ENCODE measurements at regions not wholly inside any gene's neighbourhood (a gene's known extent, or its start where the extent isn't known, plus 50 kb on each side); places are given as distances from the start of the nearest gene placed in this dataset.
"Not testable (repeated sequence)": the region's sequence is repeated elsewhere in the genome, so short reads cannot be mapped to it uniquely, and the experiment has no call there.

- not testable (repeated sequence) for H3K27ac Mint-ChIP-seq; H3K36me3 Mint-ChIP-seq; ATAC-seq; H3K9me3 Mint-ChIP-seq; DNase-seq (ENCODE audit: low spot score in 2 of 2)
These were observed 507.5 kb downstream of the STK39 start for GRCh38 chr2:167739921-167740320.

GRCh38 chr2:167733747-167734146 lies 513.6 kb downstream of the STK39 start:
- H3K9me3 Mint-ChIP-seq = no peaks in the 10 kb centered on the region
- ATAC-seq = no peak
- DNase-seq (ENCODE audit: low spot score in 2 of 2) = no peak
- no peak overlapping the region for H3K27ac Mint-ChIP-seq
- H3K36me3 Mint-ChIP-seq = no peaks in the 10 kb centered on the region

DNA sequence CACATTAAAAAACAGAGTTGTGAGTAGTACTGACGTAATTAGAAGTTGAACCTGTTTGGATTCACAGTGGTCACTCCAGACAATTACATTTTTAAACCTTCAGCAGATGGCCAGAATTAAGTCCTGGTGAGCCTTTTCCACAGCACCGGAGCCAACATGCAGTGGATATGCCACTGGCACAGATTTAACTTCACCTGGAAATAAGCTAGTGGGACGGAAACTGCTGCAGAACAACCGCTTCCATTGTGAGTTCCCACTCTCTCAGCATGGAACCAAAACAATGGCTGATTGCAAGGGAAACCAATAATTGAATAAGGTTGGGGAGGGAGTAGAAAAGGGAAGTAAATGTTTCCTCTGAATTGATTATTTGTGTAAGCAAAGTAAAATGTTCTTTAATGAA lies 515.1 kb downstream of the STK39 start:
- no peaks in the 10 kb centered on the region for H3K36me3 Mint-ChIP-seq
- H3K27ac Mint-ChIP-seq = no peak overlapping the region
- no peaks in the 10 kb centered on the region for H3K9me3 Mint-ChIP-seq
- no peak for ATAC-seq
- no peak for DNase-seq (ENCODE audit: low spot score in 2 of 2)

DNA sequence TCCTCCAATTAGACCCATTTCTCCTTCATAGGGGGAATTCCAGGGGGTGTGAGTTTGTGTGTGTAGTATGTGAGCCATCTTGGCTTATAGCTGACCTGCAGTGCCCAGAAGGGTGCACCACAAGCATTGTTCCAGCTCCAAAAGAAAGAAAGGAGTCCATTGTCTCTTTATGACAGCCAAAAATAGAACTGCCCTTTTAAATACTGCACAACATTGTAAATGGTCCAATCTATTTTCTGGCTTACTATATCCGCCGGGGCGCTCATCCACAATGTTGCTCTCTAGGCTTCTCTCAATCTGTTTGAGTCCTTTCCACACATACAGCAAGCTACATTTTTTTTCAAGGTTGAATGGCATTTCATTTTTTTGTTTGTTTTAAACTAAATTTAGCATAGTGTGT lies 517.5 kb downstream of the STK39 start:
- ATAC-seq (no peak), DNase-seq (ENCODE audit: low spot score in 2 of 2) (no peak)
- Mint-ChIP-seq H3K9me3 (no peaks in the 10 kb centered on the region), H3K36me3 (no peaks in the 10 kb centered on the region), H3K27ac (no peak overlapping the region)

GRCh38 chr2:167726788-167727187 lies 520.6 kb downstream of the STK39 start:
- Mint-ChIP-seq H3K36me3 (no peaks in the 10 kb centered on the region), H3K27ac (no peak overlapping the region), H3K9me3 (no peaks in the 10 kb centered on the region)
- no peak for DNase-seq (ENCODE audit: low spot score in 2 of 2)
- no peak for ATAC-seq

- Mint-ChIP-seq H3K36me3 (no peaks in the 10 kb centered on the region), H3K27ac (no peak overlapping the region), H3K9me3 (peaks cover 0 to 4% of the 10 kb centered on the region in 2 donors)
- DNase-seq (ENCODE audit: low spot score in 2 of 2) (no peak), ATAC-seq (no peak)
These were observed 525.8 kb downstream of the STK39 start for GRCh38 chr2:167721593-167721992.

DNA sequence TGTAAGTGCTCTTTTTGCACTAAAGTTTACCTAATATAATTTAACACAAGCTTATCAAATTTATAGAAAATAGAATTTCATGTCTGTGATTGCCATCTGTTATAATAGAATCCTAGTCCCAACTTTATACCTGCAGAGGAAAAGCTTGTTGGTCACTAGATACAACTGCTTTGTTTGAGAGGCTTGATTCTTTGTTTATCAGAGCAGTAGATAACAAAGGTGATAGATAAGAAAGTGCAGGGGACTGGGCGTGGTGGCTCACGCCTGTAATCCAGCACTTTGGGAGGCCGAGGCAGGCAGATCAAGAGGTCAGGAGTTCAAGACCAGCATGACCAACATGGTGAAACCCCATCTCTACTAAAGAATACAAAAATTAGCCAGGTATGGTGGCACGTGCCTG lies 528.0 kb downstream of the STK39 start:
- no peak overlapping the region for H3K27ac Mint-ChIP-seq

DNA sequence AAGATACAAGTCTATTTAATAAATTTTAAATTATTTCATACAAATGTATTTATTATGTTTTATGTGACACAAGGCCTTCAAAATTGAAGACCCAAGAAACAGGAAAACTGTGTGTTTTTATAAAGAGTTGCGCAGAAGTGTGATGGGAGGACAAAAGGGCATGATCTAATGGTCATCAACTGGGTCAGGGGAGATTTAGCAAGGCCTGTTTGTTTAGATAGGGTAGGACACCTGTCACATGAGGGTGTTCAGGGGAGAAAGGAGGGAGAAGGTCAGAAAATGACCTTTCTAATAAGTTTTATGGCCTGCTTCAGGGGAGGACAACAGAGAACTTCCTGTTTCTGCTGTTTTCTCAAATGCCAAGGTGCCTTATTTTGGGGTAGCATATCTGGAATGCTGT lies 528.8 kb downstream of the STK39 start:
- no peak overlapping the region for H3K27ac Mint-ChIP-seq
- no peaks in the 10 kb centered on the region for H3K36me3 Mint-ChIP-seq
- ATAC-seq (no peak), DNase-seq (ENCODE audit: low spot score in 2 of 2) (no peak)
- H3K9me3 Mint-ChIP-seq = peaks cover 0 to 10% of the 10 kb centered on the region in 2 donors

More for the DNA sequence above, 528.0 kb downstream of the STK39 start:
- ATAC-seq (no peak), DNase-seq (ENCODE audit: low spot score in 2 of 2) (no peak)
- H3K36me3 Mint-ChIP-seq = no peaks in the 10 kb centered on the region
- H3K9me3 Mint-ChIP-seq = peaks cover 0 to 10% of the 10 kb centered on the region in 2 donors

DNA sequence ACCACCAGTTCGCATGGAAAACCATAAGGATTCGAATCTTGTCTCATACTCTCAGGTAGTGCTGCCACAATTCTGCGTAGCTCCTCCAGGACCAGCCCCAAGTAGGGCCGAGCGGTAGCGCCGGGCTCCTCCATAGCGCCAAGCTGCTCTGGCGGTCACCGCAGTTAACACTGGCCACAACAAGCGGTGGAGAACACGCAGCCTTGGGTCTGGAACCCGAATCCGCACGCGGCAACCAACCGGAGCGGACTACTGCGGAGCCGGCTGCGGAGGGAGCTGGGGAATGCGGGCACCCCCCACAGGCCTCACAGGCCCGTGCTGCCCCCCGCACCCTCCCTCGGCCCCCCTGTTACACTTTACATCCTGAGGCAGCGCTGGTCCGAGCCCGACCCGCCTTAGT lies 531.5 kb downstream of the STK39 start:
- no peak overlapping the region for H3K27ac Mint-ChIP-seq
- ATAC-seq (no peak), DNase-seq (ENCODE audit: low spot score in 2 of 2) (no peak)
- H3K36me3 Mint-ChIP-seq = no peaks in the 10 kb centered on the region
- peaks cover 3 to 8% of the 10 kb centered on the region in 2 donors for H3K9me3 Mint-ChIP-seq

DNA sequence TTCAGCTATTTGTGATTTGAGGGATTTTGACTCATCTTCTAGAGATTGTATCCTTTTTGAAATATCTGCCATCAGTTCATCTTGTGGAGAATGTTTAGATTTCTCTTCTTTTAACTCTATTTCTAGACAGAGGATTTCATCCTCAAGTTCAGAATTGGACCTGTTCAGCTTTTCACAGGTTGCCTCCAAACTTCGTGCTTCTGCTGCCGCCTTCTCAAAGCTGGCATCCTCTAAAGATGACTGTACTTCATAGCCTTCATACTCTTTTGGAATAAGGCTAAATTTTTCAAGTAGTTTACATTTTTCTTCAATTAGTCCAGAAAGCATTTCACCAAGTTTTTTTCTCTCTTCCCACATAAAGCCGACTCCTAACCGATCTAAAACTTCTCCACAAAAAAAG lies 531.9 kb downstream of the STK39 start:
- H3K36me3 Mint-ChIP-seq; ATAC-seq; H3K9me3 Mint-ChIP-seq; DNase-seq (ENCODE audit: low spot score in 2 of 2); H3K27ac Mint-ChIP-seq: not testable (repeated sequence)

DNA sequence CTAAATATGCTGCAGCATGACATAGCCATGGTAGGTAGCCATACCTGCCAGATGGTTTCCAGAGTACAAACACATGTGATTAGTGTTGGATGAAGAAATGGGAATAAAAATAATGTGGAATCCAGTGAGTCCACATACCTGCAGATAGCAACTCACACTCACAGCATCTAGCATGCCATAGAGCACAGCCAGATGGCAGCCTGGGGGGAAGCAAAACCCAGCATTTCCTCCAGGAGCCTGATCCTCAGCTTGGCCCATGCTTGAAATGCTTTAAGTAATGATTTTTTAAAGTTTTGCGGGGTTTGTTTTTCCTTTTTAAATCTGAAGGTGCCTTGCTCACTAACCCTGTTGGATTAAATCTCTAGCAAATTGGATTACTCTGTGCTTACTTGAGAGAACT lies 535.1 kb downstream of the STK39 start:
- Mint-ChIP-seq H3K36me3 (no peaks in the 10 kb centered on the region), H3K9me3 (peaks cover 5 to 6% of the 10 kb centered on the region in 2 donors), H3K27ac (no peak overlapping the region)
- ATAC-seq (no peak), DNase-seq (ENCODE audit: low spot score in 2 of 2) (no peak)

DNA sequence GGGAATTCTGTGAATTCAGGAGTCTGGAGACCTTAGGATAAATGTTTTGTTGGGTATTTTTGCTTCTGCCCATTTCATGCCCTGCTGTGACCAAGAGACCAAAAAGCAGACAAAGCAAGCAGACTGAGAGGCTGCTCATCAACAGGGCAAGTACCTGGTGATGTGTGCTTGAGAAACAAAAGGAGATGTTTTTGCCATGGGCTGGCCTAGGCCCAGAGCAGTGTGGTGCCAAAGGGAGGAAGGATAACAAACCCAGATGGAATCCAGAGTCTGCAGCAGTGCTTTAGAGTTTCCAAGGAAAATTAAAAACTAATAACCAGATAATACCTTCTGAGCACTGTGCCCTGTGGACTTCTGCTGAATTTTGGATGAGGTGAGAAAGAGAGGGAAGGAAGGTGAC lies 538.4 kb downstream of the STK39 start:
- ATAC-seq (no peak), DNase-seq (ENCODE audit: low spot score in 2 of 2) (no peak)
- H3K27ac Mint-ChIP-seq = no peak overlapping the region
- H3K36me3 Mint-ChIP-seq = no peaks in the 10 kb centered on the region
- peaks cover 0 to 5% of the 10 kb centered on the region in 2 donors for H3K9me3 Mint-ChIP-seq

DNA sequence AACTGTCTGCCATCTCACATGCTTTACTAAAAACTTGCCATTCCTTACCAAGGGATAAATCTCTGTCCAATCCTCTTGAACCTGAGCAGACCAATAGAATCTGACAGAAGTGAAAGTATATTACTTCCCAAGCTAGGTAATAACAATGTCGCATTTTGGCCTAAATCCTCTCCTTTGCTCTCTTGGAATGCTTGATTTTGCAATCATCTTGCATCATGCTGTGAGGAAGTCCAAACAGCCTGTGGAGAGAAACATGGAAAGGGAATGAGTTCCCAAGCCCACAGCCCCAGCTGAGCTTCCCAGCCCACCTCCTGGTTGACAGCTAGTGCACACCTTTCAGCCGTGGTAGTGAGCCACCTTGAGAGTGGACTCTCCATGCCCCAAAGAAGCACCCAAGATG lies 540.6 kb downstream of the STK39 start:
- Mint-ChIP-seq H3K36me3 (no peaks in the 10 kb centered on the region), H3K9me3 (peaks cover 0 to 5% of the 10 kb centered on the region in 2 donors), H3K27ac (no peak overlapping the region)
- ATAC-seq (no peak), DNase-seq (ENCODE audit: low spot score in 2 of 2) (no peak)

GRCh38 chr2:167703441-167703840 lies 544.0 kb downstream of the STK39 start:
- H3K36me3 Mint-ChIP-seq = no peaks in the 10 kb centered on the region
- no peaks in the 10 kb centered on the region for H3K9me3 Mint-ChIP-seq
- DNase-seq (ENCODE audit: low spot score in 2 of 2) = no peak

DNA sequence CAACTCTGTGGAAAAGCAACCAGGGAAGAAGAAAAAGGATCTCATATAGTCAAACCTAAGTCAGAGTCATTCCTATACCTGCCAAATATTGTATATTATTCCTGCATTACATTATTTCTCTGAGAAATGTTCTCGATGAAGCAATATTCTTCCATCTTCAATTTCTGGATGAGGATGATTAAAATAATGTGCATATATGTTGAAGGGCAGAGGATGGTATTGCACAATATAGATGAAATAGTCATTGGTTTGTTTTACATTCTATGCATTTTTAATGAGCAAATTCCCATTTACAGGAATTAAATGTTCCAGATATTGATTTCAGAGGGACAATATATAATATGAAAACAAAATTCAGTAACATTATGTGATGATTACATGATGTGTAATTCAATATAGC lies 545.2 kb downstream of the STK39 start:
- ATAC-seq = no peak
- DNase-seq (ENCODE audit: low spot score in 2 of 2) = no peak
- Mint-ChIP-seq H3K36me3 (no peaks in the 10 kb centered on the region), H3K27ac (no peak overlapping the region), H3K9me3 (no peaks in the 10 kb centered on the region)

More at GRCh38 chr2:167703441-167703840, 544.0 kb downstream of the STK39 start:
- ATAC-seq = no peak
- H3K27ac Mint-ChIP-seq = no peak overlapping the region

GRCh38 chr2:167701651-167702050 lies 545.7 kb downstream of the STK39 start:
- DNase-seq (ENCODE audit: low spot score in 2 of 2) (no peak), ATAC-seq (no peak)
- H3K36me3 Mint-ChIP-seq = no peaks in the 10 kb centered on the region
- no peak overlapping the region for H3K27ac Mint-ChIP-seq
- H3K9me3 Mint-ChIP-seq = no peaks in the 10 kb centered on the region

GRCh38 chr2:167697948-167698347 lies 549.4 kb downstream of the STK39 start:
- Mint-ChIP-seq H3K27ac (no peak overlapping the region), H3K36me3 (no peaks in the 10 kb centered on the region), H3K9me3 (no peaks in the 10 kb centered on the region)
- ATAC-seq (no peak), DNase-seq (ENCODE audit: low spot score in 2 of 2) (no peak)

DNA sequence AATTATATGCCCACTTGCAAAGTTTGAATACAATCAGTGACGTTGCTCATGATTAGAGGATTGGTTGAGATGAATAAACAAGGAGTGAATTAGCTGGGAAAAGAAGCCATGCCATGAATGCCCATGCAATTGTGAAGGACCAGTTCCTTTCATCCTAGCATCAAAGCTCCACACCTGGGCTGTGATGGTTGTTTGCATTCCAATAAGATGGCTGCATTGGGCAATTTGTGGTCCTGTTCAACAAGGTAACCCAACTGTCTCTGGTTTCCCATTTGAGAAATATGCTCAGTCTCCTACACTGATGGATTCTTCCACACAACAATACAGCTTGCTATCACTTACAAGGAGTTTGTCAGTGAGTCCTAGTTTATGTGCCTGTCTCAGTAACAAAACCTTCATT lies 550.2 kb downstream of the STK39 start:
- ATAC-seq (no peak), DNase-seq (ENCODE audit: low spot score in 2 of 2) (no peak)
- no peaks in the 10 kb centered on the region for H3K9me3 Mint-ChIP-seq
- no peak overlapping the region for H3K27ac Mint-ChIP-seq
- H3K36me3 Mint-ChIP-seq = no peaks in the 10 kb centered on the region

DNA sequence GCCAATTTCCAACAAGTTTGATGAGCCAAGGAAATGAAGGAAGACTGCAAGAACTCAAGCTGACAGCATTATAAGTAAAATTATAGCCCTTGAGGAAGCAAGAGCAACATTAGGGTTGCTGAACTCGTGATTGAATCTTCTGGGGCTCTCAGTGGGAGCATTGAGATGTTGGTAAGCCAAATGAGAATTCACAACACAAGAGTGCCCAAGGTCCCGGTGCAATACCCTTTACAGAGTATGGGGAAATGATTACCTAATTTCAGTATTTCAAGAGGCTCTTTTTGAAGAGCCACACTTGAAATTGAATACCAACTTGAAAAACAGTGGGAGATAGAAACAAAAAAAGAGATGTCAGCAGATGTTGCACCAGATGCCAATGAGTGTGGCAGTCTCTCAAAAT lies 554.5 kb downstream of the STK39 start:
- ATAC-seq = no peak
- no peak for DNase-seq (ENCODE audit: low spot score in 2 of 2)
- Mint-ChIP-seq H3K36me3 (no peaks in the 10 kb centered on the region), H3K9me3 (no peaks in the 10 kb centered on the region), H3K27ac (no peak overlapping the region)

Measured in activated naive CD4-positive, alpha-beta T cell treated with anti-CD3 and anti-CD28 coated beads, Interleukin-2, amount 50 U/mL, for 72 hours (primary cell).